HCT116 (cell line): ENCODE measurements at regions not wholly inside any gene's neighbourhood (a gene's known extent, or its start where the extent isn't known, plus 50 kb on each side); places are given as distances from the start of the nearest gene placed in this dataset.

Experiments
- ATAC-seq: fragments of 200-7000 bp; cut with Tn5 transposase; 2 replicates; pipeline ENCODE4 v1.9.1; 2020; ENCODE audit warnings: mild to moderate bottlenecking, moderate library complexity
- BruUV-seq: library from RNA; stranded (reverse); fragments of 400-500 nt; replicated peaks from 2 replicates; lab custom pipeline; 2021; lab: Mats Ljungman, UMichigan
- CTCF ChIA-PET: fragments of 300-600 bp; sonication (Branson Sonifier 250); formaldehyde crosslinking; loops from one replicate; lab custom pipeline; 2021; ENCODE audit warnings: antibody characterized with exemption; lab: Charles Lee
- POLR2A ChIA-PET: fragments of 300-600, 350-600 bp; sonication (Branson Sonifier 250); formaldehyde crosslinking; loops from one replicate; lab custom pipeline; 2021; ENCODE audit warnings: antibody characterized with exemption; lab: Charles Lee
- RAD21 ChIA-PET, 2 experiments: fragments of 300-600 bp; sonication (Branson Sonifier 250); formaldehyde crosslinking; loops; one replicate each; lab custom pipeline; 2023; ENCODE audit warnings: low total read pairs in 2 of 2; ENCODE audit not compliant: uncharacterized antibody in 2 of 2, unreplicated experiment in 2 of 2, low non-redundant PET in 1 of 2; lab: Charles Lee
- DNase-seq: peaks from one replicate; pipeline ENCODE4 v3.0.0-alpha.2; 2010; ENCODE audit warnings: low read depth, low spot score
- H2AFZ ChIP-seq: fragments of 200-600 bp; shearing (Covaris generic), sonication (generic); 2 replicates; pipeline ENCODE4 v1.6.1; 2017; ENCODE audit warnings: low read depth, mixed run types, mixed read lengths, antibody characterized with exemption, low read length; ENCODE audit not compliant: poor library complexity, severe bottlenecking
- H3K27ac ChIP-seq: 2 replicates; pipeline ENCODE4 v1.5.1; 2012; ENCODE audit warnings: low read depth, low read length
- H3K27me3 ChIP-seq: fragments of 200-600 bp; sonication (generic); 2 replicates; pipeline ENCODE4 v1.6.1; 2016; ENCODE audit warnings: mixed run types, low read length, mixed read lengths; ENCODE audit not compliant: insufficient read depth
- H3K36me3 ChIP-seq, 2 experiments: fragments of 200-500 bp in 1 of 2; fragments of 200-600 bp in 1 of 2; sonication (Bioruptor generic) in 1 of 2; sonication (generic) in 1 of 2; 2 replicates each; pipeline versions ENCODE4 v1.5.1 to v1.6.1; 2014 to 2016; ENCODE audit warnings: low read length in 2 of 2, inconsistent platforms in 1 of 2, mixed read lengths in 1 of 2, mixed run types in 1 of 2; ENCODE audit not compliant: insufficient read depth in 2 of 2, control insufficient read depth in 1 of 2
- H3K4me1 ChIP-seq, 2 experiments: fragments of 200-600 bp in 1 of 2; sonication (generic) in 1 of 2; 2 replicates each; pipeline versions ENCODE4 v1.5.1 to v1.6.1; 2012 to 2017; ENCODE audit warnings: low read length in 2 of 2, inconsistent platforms in 1 of 2, mild to moderate bottlenecking in 1 of 2, mixed read lengths in 1 of 2, mixed run types in 1 of 2, moderate library complexity in 1 of 2; ENCODE audit not compliant: insufficient read depth in 2 of 2, control insufficient read depth in 1 of 2
- H3K4me2 ChIP-seq: fragments of 200-600 bp; sonication (generic); 2 replicates; pipeline ENCODE4 v1.6.1; 2017; ENCODE audit warnings: mixed run types, low read length, mixed read lengths
- H3K4me3 ChIP-seq, 2 experiments: fragments of 200-600 bp in 1 of 2; sonication (generic) in 1 of 2; replicated peaks in 1 of 2; 2 replicates each; pipeline ENCODE4 v1.5.1; 2011 to 2016; ENCODE audit warnings: low read length in 2 of 2, control low read depth in 1 of 2, low read depth in 1 of 2, mild to moderate bottlenecking in 1 of 2, mixed read lengths in 1 of 2, mixed run types in 1 of 2
- H3K79me2 ChIP-seq: fragments of 200-600 bp; sonication (generic); 2 replicates; pipeline ENCODE4 v1.6.1; 2017; ENCODE audit warnings: mild to moderate bottlenecking, mixed run types, low read length, moderate library complexity, mixed read lengths; ENCODE audit not compliant: insufficient read depth
- H3K9ac ChIP-seq: fragments of 200-600 bp; sonication (generic); 2 replicates; pipeline ENCODE4 v1.6.1; 2016; ENCODE audit warnings: low read length, mixed read lengths
- H3K9me2 ChIP-seq: fragments of 200-600 bp; sonication (generic), shearing (Covaris generic); 2 replicates; pipeline ENCODE4 v1.6.1; 2017; ENCODE audit warnings: mixed run types, mild to moderate bottlenecking, moderate library complexity; ENCODE audit not compliant: insufficient read depth
- H3K9me3 ChIP-seq, 2 experiments: fragments of 200-500 bp in 1 of 2; fragments of 200-600 bp in 1 of 2; sonication (Bioruptor generic) in 1 of 2; sonication (generic) in 1 of 2; 2 replicates each; pipeline ENCODE4 v1.6.1; 2014 to 2017; ENCODE audit warnings: low read length in 2 of 2, mixed read lengths in 2 of 2, inconsistent platforms in 1 of 2, low read depth in 1 of 2, mild to moderate bottlenecking in 1 of 2, mixed run types in 1 of 2, moderate library complexity in 1 of 2; ENCODE audit not compliant: control insufficient read depth in 1 of 2, insufficient read depth in 1 of 2
- H4K20me1 ChIP-seq: fragments of 200-600 bp; sonication (generic), shearing (Covaris generic); 2 replicates; pipeline ENCODE4 v1.6.1; 2017; ENCODE audit warnings: mixed run types, mild to moderate bottlenecking, moderate library complexity; ENCODE audit not compliant: insufficient read depth
- CBX3 ChIP-seq: IDR thresholded peaks from 2 replicates; pipeline ENCODE4 v1.6.1; 2012; ENCODE audit warnings: low read depth
- CEBPB ChIP-seq: IDR thresholded peaks from 2 replicates; pipeline ENCODE4 v1.6.1; 2012; ENCODE audit warnings: low read depth
- ELF1 ChIP-seq: IDR thresholded peaks from 2 replicates; pipeline ENCODE4 v1.6.1; 2012; ENCODE audit warnings: low read depth, borderline replicate concordance
- EZH2 ChIP-seq: fragments of 200-600 bp; sonication (generic); IDR thresholded peaks from 2 replicates; pipeline ENCODE4 v1.6.1; 2017; ENCODE audit warnings: antibody characterized with exemption, mixed run types
- EZH2phosphoT487 ChIP-seq: fragments of 200-600 bp; IDR thresholded peaks from 2 replicates; pipeline ENCODE4 v1.6.1; 2018; ENCODE audit warnings: antibody characterized with exemption, borderline replicate concordance
- FOSL1 ChIP-seq: IDR thresholded peaks from 2 replicates; pipeline ENCODE4 v1.6.1; 2012; ENCODE audit warnings: low read depth
- POLR2A ChIP-seq: IDR thresholded peaks from 2 replicates; pipeline ENCODE4 v1.7.0; 2011; ENCODE audit warnings: borderline replicate concordance; ENCODE audit not compliant: insufficient read depth, insufficient read length; ENCODE audit errors: extremely low read depth
- POLR2AphosphoS5 ChIP-seq: IDR thresholded peaks from 2 replicates; pipeline ENCODE4 v1.6.1; 2011; ENCODE audit warnings: mild to moderate bottlenecking, low read depth, low read length, moderate library complexity
- SIN3A ChIP-seq: IDR thresholded peaks from 2 replicates; pipeline ENCODE4 v1.6.1; 2012; ENCODE audit warnings: low read depth
- SP1 ChIP-seq: IDR thresholded peaks from 2 replicates; pipeline ENCODE4 v1.6.1; 2012; ENCODE audit warnings: low read depth
- SRF ChIP-seq: IDR thresholded peaks from 2 replicates; pipeline ENCODE4 v1.6.1; 2012; ENCODE audit warnings: low read depth
- TCF7L2 ChIP-seq: IDR thresholded peaks from 2 replicates; pipeline ENCODE4 v1.7.0; 2011; ENCODE audit warnings: borderline replicate concordance, inconsistent platforms; ENCODE audit not compliant: insufficient read depth, insufficient read length; ENCODE audit errors: extremely low read depth
- YY1 ChIP-seq: IDR thresholded peaks from 2 replicates; pipeline ENCODE4 v1.6.1; 2011; ENCODE audit warnings: low read length, low read depth, moderate library complexity, mild to moderate bottlenecking; ENCODE audit not compliant: insufficient replicate concordance; ENCODE audit errors: extremely low read depth
- ZNF274 ChIP-seq: fragments of 200-500 bp; sonication (Bioruptor generic); IDR thresholded peaks from 2 replicates; pipeline ENCODE4 v1.6.1; 2014; ENCODE audit warnings: mild to moderate bottlenecking, low read depth, low read length, inconsistent platforms
- intact Hi-C: fragments of 100-400 bp; cut with micrococcal nuclease; formaldehyde crosslinking; loops from 2 replicates; pipeline ENCODE4 v1.10.0; 2022
- TF ChIP-seq, protein P1 (sequence below): IDR thresholded peaks from 2 replicates; pipeline ENCODE4 v1.6.1; 2012
- TF ChIP-seq, protein P2 (sequence below), 3 experiments: fragments of 200-600 bp in 1 of 3; sonication (generic) in 1 of 3; IDR thresholded peaks in 2 of 3; conservative IDR thresholded peaks in 1 of 3; 2 replicates each; pipeline ENCODE4 v1.5.1; 2012 to 2017; ENCODE audit warnings: low read depth in 2 of 3, low read length in 2 of 3, antibody characterized with exemption in 1 of 3, borderline replicate concordance in 1 of 3, control low read depth in 1 of 3, mild to moderate bottlenecking in 1 of 3, mixed read lengths in 1 of 3, mixed run types in 1 of 3, moderate library complexity in 1 of 3; ENCODE audit not compliant: insufficient read depth in 1 of 3
- TF ChIP-seq, protein P3 (sequence below): IDR thresholded peaks from 2 replicates; pipeline ENCODE4 v1.6.1; 2012; ENCODE audit warnings: low read depth

DNA sequence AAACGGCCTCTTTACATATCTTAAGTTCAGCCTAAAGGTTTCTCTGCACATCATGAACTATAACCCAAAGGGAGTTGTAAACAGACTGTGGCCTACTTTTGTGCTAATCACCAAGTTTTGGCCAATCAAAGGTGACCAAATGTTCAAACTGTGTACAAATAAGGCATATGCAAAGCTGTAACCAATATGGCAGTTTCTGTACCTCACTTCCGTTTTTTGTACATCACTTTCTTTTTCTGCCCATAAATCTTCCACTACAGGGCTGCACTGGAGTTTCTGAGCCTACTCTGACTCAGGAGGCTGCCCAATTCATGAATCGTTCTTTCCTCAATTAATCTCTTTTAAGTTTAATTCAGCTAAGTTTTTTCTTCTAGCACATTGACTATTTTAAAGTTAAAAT, 318.7 kb downstream of the SLC7A11 start:
- no TSS peak for BruUV-seq
- Histone ChIP-seq H3K79me2 (no peaks in the 10 kb centered on the region), H2AFZ (no peak overlapping the region), H3K9ac (no peak overlapping the region), H4K20me1 (no peaks in the 10 kb centered on the region), H3K4me2 (no peak overlapping the region), H3K27me3 (no peaks in the 10 kb centered on the region), H3K4me3 (no peak overlapping the region), H3K27ac (no peak overlapping the region), H3K4me1 (no peaks in the 10 kb centered on the region), H3K9me3 (no peaks in the 10 kb centered on the region), H3K36me3 (no peaks in the 10 kb centered on the region), H3K9me2 (no peaks in the 10 kb centered on the region)
- ChIA-PET POLR2A (no interaction called here), RAD21 (no interaction called here), CTCF (no interaction called here)
- ATAC-seq (no peak), DNase-seq (no peak)
- intact Hi-C loops = no loop called here
- TF ChIP-seq ELF1 (no peak), SIN3A (no peak), EZH2 (no peak), FOSL1 (no peak), CEBPB (no peak), POLR2AphosphoS5 (no peak), ZNF274 (no peak), TCF7L2 (no peak), EZH2phosphoT487 (no peak), SP1 (no peak), CBX3 (no peak), YY1 (no peak), SRF (no peak), POLR2A (no peak)
- TF ChIP-seq, protein P1, sequence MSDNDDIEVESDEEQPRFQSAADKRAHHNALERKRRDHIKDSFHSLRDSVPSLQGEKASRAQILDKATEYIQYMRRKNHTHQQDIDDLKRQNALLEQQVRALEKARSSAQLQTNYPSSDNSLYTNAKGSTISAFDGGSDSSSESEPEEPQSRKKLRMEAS = no peak
- TF ChIP-seq, protein P2, sequence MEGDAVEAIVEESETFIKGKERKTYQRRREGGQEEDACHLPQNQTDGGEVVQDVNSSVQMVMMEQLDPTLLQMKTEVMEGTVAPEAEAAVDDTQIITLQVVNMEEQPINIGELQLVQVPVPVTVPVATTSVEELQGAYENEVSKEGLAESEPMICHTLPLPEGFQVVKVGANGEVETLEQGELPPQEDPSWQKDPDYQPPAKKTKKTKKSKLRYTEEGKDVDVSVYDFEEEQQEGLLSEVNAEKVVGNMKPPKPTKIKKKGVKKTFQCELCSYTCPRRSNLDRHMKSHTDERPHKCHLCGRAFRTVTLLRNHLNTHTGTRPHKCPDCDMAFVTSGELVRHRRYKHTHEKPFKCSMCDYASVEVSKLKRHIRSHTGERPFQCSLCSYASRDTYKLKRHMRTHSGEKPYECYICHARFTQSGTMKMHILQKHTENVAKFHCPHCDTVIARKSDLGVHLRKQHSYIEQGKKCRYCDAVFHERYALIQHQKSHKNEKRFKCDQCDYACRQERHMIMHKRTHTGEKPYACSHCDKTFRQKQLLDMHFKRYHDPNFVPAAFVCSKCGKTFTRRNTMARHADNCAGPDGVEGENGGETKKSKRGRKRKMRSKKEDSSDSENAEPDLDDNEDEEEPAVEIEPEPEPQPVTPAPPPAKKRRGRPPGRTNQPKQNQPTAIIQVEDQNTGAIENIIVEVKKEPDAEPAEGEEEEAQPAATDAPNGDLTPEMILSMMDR (IDR thresholded peaks at IDR 0.05 in 2 of 3, conservative IDR thresholded peaks at IDR 0.05 in 1 of 3; ENCODE audit: borderline replicate concordance in 1 of 3, insufficient read depth in 1 of 3, low read depth in 2 of 3, low read length in 2 of 3) = no peak
- TF ChIP-seq, protein P3, sequence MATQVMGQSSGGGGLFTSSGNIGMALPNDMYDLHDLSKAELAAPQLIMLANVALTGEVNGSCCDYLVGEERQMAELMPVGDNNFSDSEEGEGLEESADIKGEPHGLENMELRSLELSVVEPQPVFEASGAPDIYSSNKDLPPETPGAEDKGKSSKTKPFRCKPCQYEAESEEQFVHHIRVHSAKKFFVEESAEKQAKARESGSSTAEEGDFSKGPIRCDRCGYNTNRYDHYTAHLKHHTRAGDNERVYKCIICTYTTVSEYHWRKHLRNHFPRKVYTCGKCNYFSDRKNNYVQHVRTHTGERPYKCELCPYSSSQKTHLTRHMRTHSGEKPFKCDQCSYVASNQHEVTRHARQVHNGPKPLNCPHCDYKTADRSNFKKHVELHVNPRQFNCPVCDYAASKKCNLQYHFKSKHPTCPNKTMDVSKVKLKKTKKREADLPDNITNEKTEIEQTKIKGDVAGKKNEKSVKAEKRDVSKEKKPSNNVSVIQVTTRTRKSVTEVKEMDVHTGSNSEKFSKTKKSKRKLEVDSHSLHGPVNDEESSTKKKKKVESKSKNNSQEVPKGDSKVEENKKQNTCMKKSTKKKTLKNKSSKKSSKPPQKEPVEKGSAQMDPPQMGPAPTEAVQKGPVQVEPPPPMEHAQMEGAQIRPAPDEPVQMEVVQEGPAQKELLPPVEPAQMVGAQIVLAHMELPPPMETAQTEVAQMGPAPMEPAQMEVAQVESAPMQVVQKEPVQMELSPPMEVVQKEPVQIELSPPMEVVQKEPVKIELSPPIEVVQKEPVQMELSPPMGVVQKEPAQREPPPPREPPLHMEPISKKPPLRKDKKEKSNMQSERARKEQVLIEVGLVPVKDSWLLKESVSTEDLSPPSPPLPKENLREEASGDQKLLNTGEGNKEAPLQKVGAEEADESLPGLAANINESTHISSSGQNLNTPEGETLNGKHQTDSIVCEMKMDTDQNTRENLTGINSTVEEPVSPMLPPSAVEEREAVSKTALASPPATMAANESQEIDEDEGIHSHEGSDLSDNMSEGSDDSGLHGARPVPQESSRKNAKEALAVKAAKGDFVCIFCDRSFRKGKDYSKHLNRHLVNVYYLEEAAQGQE = no peak
